ENCODE measurements at regions not wholly inside any gene's neighbourhood (a gene's known extent, or its start where the extent isn't known, plus 50 kb on each side); places are given as distances from the start of the nearest gene placed in this dataset.
A peak's percentile ranks its signal among the peaks of the same experiment; 100 is the strongest.

- DNase-seq = no peak
Measured at GRCh38 chr1:235925016-235925415, 58.3 kb upstream of the LYST start.

- DNase-seq = peak; percentile 74
Measured at GRCh38 chr1:235923466-235924021, 56.8 kb upstream of the LYST start.

DNA sequence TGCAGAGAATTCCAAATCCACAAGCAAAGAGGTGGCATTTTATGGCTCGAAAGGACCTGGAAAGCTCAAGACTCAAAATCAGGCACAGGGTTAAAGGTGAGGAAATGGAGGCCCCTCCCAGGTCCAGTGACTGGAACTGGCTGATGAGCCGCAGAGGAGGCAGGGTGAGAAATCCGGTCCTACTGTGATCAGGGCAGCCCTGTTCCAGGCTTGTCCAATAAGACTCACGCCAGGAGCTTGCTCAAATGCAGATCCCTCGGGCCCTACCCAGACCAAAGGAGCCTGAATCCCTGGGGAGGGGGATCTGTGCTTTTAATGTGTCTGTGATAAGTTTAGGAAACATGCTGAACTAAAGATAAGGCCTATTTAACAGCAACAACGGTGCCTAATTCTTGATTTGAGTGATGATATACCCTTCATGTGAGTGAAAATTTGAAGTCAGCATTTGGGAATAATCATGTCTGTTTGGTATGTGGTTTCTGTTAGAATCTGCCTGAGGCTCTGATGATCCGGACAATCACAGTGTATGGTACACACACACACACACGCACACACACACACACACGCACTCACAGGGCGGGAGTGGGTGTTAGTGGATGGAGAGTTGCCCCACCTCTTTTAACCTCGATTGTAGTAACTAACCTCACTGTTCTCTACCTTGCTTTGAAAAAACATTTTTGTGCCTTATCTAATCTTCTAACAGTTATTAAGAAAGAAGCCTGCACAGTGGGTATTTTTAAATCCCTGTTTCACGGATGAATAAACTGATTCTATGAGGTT is 54.1 kb upstream of the LYST start:
- no peak for DNase-seq

GRCh38 chr1:235919833-235920441 is 53.2 kb upstream of the LYST start:
- DNase-seq = no peak

GRCh38 chr1:235919127-235919832 is 52.6 kb upstream of the LYST start:
- DNase-seq = no peak

- DNase-seq = no peak
Measured at GRCh38 chr1:235918465-235918864, 51.8 kb upstream of the LYST start.

DNA sequence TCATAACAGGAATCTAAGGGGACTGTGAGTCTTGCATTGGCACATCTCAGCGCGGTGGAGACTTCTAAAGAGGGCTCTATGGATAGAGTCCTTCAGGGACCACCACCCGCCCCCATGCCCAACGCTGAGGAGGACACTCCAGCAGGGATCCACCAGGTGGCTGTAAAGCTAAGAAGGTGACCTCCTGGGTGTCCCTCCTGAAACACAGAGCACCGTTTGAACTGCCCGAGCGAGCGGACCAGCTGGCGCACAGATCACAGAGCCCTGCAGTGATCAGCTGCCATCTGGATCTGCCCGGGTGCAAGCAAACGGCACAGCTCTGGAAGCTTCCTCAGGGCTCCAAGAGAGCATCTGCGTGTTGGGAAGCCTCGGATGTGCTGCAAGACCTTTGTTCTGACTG is 51.3 kb upstream of the LYST start:
- no peak for DNase-seq

GRCh38 chr1:235917267-235917811 is 50.6 kb upstream of the LYST start:
- DNase-seq = peak; percentile 78

All from tongue (tissue), 1 donor.